Fibroblast of skin of right biceps (primary cell): ENCODE measurements at regions not wholly inside any gene's neighbourhood (a gene's known extent, or its start where the extent isn't known, plus 50 kb on each side); places are given as distances from the start of the nearest gene placed in this dataset.

Source experiments
- DNase-seq: peaks from one replicate; pipeline ENCODE4 v3.0.0-alpha.2; 2013

DNA sequence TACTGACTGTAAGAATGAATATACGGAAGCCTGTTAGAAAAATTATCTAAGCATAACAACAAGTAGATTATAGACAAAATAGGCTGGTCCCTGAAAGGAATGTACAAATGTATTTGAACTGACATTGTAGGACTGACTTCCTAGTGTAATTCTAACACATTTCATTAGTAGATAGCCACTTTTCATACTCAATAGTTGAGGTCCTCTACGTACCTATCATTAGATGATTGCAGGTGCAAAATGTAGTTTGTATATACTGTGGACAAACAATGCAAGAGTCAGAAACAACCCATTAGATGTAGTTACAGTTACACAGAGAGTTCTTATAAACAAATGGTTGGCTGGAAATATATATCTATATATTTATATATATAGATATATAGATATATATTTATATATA lies 402.3 kb upstream of the SLITRK6 start:
- no peak for DNase-seq

DNA sequence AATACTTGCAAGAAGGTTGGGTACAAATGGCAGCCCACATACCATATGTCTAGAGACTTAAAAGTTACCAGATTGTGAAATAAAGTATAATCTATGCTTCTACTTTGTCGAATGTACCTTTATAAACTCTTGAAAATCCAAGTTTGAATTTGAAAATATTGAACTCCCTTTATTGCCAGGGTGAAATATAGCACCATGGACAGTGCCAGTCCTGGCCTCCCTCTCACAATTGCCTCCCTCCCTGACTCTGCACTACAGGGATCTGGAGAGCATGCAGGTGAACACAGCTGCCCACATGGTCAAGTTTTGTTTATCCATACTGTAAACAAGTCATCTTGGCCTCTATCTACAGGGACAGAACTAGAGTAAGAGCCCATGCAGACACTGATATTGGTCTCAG lies 394.1 kb upstream of the SLITRK6 start:
- no peak for DNase-seq

DNA sequence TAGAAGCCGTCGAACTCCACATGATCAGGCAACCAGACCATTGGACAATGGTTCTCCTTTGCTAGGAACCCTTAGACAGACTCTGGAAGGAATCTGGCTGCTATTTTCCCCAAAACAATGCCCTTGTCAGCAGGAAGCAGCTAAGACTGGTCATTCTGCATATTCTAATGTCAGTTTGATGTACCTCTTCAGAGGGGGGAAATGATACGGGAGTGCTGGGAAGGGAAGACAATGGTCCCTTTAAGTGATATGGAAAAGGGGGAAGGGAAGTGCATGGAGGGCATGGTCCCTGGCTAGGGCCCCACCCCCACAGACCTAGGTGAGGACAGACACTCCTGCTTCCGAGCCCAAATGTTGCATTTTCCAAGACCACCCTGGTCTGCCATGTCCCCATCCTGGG lies 389.0 kb upstream of the SLITRK6 start:
- no peak for DNase-seq

DNA sequence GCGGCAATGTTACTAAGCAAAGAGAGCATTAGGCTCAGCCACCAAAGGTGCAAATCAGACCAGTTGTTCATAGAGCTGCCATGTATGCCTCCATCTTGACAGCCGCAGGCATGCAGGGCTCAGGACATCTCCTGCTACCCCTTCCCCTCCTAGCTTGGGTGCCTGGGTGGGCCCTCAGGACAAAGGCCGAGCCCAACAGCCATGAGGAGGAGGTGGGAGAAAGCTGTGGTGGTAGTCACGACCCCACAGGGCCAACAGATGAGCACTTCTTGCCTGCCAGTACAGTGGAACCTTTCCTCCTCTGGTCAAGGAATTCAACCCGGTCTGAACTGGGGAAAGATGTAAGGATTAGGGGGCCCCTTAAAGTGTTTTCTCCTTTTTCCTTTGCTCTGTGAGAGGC lies 386.4 kb upstream of the SLITRK6 start:
- no peak for DNase-seq

DNA sequence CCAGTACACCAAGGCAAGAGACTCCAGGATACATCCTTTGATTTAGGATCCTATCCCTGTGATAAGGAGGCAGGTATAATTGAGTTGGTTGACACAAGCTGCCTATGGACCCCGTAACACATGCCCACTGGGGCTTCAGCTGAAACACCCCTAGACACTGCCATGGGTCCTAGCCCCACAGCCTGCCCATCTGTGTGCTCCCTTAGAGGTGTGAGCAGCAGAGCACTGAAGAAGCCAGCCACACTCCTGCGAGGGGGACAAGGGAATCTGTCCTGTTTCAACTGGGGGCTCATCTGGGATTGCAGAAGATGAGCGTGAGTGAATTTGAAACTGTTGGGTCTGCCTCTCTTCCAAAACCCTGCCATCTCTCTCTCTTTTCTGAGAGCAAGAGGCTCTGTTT lies 385.9 kb upstream of the SLITRK6 start:
- DNase-seq = no peak

DNA sequence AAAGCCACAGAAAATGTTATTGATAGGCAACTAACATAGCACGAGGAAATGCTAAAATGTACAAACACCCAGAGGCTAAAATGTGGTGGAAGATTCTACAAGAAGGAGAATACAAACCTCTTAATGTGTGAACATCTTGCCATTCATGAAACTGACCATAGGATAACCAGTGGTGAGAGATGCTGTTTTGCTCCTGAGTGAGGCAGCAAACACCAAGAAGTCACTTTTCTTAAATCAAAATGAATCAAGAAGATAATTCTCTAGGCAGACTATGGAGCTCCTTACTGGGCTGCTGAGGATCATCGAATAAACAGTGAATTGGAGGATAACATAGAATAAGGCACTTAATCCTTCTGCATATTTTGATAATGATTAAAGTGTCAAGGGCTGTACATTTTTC lies 375.4 kb upstream of the SLITRK6 start:
- no peak for DNase-seq

DNA sequence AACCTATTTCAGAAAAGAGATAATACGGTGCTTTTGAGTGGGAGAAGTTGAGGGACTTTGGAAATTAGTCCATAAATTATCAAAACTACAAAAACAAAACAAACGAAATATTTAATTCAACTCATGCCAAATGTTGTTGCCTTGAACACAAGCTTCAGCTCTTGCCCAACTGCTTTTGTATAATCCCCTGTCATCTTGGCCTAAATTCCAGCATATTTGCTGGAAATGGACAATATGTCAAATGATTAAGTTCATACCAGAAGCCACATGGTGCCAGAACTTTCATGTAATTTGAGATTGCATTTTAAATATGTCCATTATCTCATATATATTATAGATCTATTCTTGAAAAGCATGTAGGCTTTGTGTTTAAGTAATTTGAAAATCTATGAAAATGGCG lies 373.7 kb upstream of the SLITRK6 start:
- no peak for DNase-seq

DNA sequence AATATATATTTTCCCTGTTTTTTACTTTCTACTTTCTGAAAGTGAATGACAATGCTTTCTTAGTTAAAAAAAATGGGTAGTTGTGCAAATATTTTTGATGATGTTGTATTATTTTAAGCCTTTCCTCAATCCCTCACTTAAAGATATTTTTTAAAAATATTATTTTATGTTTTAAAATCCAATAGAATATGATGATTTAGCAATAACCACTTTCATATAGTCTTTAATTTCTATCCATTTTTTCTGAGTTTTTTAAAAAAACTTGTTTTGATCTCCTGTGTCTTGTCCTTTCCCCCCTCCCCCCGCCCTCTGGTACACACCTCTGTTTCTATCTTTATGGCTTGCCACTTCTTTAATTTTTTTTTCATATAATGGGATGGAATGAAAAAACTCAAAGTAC lies 362.0 kb upstream of the SLITRK6 start:
- no peak for DNase-seq

DNA sequence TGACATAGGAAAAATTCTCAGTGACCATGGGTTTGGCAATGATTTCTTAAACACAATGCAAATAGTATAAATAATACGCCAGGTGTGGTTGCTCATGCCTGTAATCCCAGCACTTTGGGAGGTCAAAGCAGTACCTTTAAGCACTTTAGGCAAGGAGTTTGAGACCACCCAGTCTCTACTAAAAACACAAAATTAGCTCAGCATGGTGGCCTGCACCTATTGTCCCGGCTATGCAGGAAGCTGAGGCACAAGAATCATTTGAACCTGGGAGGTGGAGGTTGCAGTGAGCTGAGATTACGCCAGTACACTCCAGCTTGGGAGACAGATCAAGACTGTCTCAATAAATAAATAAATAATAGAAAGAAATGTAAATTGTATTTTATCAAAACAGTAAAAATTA lies 356.5 kb upstream of the SLITRK6 start:
- no peak for DNase-seq

DNA sequence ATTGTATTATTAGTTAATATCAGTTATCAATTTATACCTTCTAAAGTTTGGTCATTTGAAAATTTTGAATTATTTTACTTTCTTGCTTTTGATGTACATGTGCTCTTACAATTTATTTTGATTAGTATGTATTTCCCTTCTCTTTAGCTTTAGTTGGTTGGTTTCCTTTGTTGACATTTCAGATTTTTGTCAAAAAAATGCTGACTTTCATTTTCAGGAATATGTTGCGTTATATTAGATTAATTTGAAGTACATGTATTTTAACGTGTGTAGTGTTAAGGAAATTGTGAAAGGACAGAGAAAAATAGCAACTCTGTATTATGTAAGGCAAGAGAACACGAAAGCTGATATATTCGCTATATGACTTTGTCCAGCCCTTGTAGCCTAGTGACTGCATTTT lies 342.9 kb upstream of the SLITRK6 start:
- no peak for DNase-seq

DNA sequence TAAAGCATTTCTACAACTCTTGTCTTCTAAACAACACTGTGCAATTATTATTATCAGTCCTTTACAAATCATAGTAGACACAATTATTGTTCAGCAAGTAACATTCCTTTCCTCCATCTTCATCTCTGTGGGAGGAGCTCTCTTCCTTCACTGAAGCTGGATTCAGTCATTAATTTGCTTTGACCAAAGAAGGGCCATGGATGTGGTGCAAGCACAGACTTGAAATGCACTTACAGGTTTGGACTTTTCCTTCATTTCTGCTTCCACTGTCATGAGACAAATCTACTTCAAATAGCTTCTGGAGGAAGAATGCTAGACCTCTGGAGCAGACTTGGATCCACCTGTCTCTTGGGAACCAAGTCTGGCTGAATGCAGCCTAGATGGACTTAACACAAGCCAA lies 336.6 kb upstream of the SLITRK6 start:
- DNase-seq = no peak

DNA sequence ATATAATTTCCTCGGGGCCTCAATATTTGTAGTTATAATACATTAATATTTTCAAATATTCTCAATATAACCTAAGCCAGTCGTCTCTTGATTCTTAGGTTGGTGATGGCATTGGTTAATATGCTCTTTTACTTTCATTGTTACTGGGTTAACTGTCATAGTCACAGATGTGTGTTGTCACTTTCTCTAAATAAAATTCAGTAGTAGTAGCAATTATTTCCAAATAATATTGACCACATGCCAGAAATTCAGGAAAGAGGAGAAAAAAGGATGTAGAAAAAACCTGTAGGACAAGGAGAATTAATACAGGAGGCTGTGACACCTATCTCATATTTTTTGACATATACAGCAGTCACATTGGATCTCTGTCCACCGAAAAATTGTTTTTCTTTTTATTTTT lies 322.7 kb upstream of the SLITRK6 start:
- DNase-seq = no peak

DNA sequence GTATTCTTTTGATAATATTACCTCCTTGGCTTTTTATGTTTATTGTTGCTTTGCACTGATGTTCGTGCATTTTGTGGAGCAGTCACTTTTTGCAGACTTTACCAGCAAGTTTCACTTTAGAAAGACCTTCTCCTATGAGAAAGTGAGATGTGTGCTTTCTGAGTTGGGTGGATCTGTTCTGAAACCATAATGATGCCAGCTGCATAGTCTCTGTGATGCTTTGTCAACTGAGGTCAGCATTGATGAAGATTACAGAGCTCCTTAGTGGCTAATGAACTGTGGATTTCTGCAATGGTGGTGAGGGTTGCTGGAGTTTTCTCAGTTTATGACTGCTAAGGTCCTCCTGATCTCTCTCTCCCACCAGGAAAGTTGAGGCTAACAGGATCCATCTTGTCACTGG lies 309.9 kb upstream of the SLITRK6 start:
- DNase-seq = no peak

DNA sequence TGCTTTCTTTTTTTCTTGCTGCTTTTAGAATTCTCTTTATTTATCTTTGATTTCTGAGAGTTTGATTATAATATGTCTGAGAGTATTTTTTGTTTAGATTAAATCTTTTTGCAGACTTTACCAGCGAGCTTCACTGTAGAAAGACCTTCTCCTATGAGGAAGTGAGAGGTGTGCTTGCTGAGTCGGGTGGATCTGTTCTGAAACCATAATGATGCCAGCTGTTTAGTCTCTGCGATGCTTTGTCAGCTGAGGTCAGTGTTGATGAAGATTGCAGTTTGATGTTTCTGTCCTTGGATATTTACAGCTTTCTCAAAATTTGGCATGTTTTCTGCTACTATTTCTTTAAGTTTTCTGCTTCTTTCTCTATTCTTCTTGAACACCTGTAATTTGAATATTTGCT lies 309.1 kb upstream of the SLITRK6 start:
- DNase-seq = no peak

DNA sequence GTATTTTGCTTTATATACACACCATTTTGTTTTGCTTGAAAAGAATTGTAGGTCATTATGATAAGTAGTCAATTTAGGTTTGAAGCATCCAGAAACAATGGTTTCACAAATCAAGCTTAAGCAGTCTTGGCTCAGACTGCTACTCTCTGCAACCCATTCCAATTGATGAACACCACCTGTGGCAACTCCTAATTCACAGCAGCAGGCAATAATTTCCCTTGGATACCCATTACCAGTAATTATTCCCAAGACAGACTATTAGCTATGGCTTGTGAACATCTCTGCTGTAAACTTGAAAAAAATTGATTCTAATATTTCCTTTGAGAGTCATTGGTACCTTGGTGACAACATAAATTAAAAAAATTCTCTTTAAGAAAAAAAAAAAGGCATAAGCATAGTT lies 299.3 kb upstream of the SLITRK6 start:
- DNase-seq = no peak

DNA sequence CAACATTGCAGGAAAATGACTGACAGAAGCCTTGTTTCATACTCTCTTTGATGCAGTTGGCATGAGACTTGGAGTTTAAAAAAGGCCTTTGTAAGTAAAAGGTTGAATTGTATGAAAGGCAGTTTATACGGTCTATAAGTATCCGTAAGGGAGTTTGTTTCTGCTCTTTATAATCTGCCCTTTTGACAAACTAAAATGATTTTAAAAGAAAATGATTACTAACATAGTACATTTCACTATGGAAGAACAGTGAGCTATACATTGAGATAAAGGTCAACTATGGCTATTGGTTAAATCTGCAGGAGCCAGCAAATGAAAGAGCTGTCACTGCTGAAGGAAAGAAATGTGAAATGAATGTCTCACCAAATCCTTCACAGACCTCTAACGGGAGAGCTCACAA lies 296.1 kb upstream of the SLITRK6 start:
- DNase-seq = no peak

DNA sequence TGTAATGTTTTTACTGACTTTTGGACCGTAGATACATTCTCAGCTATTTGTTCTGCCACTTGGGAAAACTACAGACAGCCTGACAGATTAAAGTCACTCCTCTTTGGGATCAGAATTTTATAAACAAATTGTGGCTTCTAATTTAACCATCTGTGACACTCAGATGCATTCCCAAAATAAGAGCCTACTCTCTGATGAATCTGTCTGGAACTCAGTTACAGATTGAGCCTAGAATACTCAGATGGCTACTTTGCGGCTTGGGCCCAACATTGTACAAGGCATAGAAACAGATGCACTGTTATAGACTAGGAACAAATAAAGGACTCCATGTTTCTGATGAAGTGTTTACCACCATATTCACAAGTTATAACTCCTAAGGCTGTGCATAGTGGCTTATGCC lies 291.0 kb upstream of the SLITRK6 start:
- no peak for DNase-seq

DNA sequence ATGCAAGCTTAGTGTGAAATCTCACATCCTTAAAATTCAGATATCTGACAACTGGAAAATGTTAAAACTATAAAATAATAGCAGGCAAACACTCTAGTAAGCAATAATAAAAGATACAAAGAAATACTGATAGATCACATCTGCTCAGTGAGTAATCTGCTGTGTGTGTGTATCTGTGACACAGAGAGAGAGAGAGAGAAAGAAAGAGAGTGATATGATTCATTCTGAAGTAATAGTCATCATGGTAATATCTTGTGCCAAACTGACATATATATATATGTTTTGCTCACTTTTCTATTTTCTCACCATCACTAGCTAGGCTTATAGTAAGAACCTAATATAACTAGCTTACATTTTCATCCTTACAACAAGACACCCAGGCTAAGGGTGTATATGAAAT lies 288.0 kb upstream of the SLITRK6 start:
- DNase-seq = peak; percentile 0

DNA sequence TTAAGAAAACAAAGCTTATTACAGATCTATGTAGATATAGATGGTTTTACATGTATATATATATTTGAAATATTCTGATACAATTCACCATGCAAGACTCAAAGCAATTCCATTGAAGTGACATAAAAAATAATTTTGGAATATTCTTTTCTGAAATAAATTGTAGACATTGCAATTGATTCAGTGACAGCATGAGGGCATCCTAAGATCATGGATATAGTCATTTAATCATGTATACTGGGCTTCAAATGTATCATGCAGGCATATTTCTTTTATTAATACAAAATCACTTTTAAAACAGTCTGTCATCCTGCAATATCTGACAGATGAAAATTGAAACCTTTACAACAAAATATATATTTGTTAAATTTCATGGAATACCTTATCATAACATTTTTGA lies 286.7 kb upstream of the SLITRK6 start:
- no peak for DNase-seq

DNA sequence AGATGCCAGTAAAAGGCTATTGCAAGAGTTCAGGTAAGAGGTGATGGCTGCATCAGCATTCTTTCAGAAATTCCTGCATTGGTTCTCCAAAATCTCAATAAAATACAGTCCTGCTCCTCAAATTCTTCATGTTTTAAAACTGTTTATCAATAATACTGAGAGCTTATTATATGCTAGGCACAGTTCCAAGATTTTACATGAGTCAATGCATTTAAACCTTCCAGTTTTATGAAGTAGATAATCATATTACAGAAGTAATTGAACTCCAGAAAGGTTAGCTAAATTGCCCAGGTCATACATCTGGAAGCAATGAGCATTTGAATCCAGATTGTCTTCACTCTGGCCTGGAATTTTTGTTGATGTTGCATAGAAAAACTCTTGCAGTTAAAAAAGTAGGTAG lies 282.9 kb upstream of the SLITRK6 start:
- no peak for DNase-seq

DNA sequence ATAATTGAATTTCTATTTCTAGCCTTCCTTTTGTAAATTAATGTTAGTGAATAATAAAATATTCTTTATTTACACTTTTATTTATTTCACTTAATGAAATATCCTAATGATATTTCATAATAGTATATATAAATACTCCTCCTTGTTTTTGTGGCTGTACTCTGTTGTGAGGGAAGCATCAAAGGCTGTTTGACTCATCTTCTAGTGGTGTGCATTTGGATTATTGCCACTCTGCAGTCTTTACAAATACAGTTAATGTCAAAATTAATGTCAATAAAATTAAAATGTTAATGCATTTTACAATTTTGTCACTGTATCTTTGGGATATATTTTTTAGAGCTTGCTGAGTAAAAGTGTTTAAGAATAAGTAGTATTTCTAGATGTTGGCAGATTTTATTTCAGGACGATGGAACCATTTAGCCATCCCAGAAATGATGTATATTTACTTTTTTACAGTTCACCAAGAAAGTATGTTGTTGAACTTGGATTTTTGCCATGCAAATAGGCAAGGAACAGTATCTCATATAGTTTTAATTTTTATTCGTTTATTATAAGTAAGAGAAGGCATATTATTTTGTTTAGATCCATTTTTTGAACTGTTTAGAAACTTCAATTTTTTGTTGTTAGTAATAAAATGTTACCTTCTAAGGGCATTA lies 281.2 kb upstream of the SLITRK6 start:
- no peak for DNase-seq

DNA sequence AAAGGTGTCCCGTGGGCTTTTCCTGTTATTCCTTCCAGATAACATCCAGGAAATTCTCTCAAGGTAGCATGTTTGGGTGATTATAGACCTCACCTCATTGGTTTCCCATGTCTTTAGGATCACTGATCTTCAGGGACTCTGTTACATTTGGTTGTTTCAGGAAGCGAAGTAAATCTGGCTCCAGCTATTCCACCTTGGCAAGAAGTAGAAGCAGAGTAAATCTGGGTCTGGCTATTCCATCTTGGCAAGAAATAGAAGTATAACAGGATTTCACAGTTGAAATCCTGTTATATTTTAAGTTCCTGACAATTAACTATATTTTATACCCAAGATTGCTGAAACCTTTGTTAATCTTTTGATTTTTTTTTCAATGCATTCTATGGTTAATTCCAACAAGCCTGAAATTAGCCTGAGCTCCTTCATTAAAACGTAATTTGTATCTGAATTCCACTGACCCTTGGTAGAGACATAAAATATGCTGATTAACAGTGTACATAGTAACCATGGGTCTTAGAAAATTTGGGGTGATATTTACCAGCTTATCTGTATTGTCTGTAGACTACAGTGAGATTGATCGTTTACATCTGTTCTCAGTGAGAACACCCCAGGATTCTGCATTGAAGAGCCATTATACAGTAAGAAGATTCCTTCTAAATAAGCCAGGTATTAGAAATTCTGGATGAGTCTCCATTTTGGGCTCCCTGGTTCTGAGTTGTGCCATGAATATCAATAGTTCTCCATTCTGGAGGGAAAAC lies 267.6 kb upstream of the SLITRK6 start:
- DNase-seq = no peak

DNA sequence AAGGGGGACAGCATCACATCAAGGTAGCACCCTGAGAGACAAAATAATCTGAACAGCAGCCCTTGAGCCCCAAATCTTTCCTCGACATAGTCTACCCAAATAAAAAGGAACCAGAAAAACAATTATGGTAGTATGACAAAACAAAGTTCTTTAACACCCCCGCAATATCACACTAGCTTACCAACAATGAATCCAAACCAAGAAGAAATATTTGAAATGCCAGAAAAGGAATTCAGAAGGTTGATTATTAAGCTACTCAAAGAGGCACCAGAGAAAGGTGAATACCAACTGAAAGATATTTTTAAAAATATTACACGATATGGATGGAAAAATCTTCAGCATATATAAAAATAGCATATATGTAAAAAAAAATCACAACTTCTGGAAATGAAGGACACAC lies 252.9 kb upstream of the SLITRK6 start:
- no peak for DNase-seq

DNA sequence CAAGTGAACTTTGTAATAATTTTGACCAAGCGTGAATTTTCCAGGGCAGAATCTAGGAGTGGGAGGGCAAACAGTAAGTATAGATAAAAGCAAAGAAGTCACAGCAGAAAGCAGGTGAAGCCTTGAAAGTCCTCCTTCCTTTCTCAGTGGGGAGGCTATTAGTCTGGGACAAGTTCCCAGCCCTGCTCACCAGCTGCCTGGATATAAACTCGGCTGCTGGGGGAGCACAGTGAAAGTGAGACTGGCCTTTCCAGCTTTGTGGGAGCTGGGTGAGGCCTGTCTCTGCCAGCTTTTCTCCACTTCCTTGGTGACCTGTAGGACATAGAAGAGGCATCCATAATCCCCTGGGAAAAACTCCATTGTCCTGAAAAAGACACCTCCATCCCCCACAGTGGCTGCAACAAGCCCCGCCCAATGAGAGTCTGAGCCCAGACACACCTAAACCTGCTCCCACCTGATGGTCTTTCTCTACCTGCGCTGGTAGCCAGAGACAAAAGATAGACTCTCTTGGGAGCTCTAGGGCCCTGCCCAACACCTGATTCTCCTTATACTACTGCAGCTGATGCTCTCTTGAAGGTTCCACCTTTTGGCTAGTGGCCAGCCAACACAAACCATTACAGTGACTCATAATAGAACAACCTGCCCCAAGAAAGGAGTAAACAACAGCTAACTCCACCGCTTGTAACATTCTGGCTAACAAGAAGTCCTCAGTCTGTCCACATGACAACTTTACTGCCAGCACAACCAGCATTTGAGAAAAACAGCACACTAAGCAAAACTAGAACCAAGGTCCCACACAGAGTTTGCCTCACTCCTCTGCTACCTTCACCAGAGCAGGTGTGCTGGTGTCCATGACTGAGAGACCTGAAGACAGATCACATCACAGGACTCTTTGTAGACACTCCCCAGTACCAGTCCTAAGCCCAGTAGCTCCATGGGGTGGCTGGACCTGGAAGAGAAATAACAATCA lies 252.2 kb upstream of the SLITRK6 start:
- DNase-seq = no peak
